Urinary bladder (tissue), 3 donors: ENCODE measurements at regions not wholly inside any gene's neighbourhood (a gene's known extent, or its start where the extent isn't known, plus 50 kb on each side); places are given as distances from the start of the nearest gene placed in this dataset.
"Not testable (repeated sequence)": the region's sequence is repeated elsewhere in the genome, so short reads cannot be mapped to it uniquely, and the experiment has no call there.

ENCODE experiments used
- DNase-seq: peaks from one replicate; pipeline ENCODE4 v3.0.0-alpha.2; 2015; ENCODE audit errors: extremely low spot score
- H3K27ac ChIP-seq: one replicate; pipeline ENCODE4 v1.5.1; 2013; ENCODE audit warnings: low read depth, mild to moderate bottlenecking, moderate library complexity
- H3K36me3 ChIP-seq: one replicate; pipeline ENCODE4 v1.6.1; 2013; ENCODE audit warnings: mild to moderate bottlenecking, moderate library complexity; ENCODE audit not compliant: insufficient read depth
- H3K4me1 ChIP-seq: one replicate; pipeline ENCODE4 v1.6.1; 2013; ENCODE audit warnings: mild to moderate bottlenecking, moderate library complexity; ENCODE audit not compliant: insufficient read depth
- H3K4me3 ChIP-seq: one replicate; pipeline ENCODE4 v1.5.1; 2013; ENCODE audit warnings: low read depth, low read length
- WGBS: extraction: QIAGEN DNeasy Blood & Tissue Kit; methylation state at CpG from one replicate; pipeline ENCODE4 v1.1.7; 2013; 5-methylcytosine and 5-hydroxymethylcytosine counted together
- donor health status: healthy with polysubstance abuse.
- donor health status: healthy.

DNA sequence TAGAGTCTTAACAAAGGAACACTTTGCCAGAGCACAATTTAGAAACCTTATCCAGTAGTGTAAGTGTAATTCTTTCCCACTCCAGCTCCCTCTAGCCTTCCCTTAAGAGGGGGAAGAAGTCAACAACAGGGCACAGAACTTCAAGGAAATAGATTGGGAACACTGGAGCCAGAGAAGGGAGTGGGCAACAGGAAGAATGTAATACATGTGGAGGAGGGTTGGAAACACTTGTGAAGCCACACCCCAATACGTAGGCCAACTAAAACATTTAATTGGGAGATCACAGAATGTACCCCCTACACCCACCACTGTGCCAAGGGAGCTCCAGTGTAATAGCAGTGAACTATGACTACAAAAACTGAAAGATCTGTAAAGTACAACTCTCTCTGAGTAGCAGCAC is 735.7 kb upstream of the HS3ST5 start:
- DNase-seq = no peak
- 45% methylated on average over 1 of the region's 1 CpG for WGBS

DNA sequence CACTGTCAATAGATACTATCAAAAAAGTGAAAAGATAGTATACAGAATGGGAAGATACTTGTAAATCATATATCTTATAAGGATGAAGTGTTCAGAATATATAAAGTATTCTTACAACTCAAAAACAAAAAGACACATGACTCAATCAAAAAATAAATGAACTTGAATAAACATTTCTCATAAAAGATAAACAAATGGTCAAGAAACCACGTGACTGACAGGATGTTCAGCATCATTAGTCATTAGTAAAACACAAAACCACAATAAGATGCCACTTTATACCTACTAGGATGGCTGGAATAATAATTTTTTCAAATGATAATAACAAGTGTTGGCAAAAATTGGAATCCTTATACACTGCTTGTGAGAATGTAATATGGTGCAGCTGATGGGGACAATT is 729.1 kb upstream of the HS3ST5 start:
- DNase-seq = no peak
- Histone ChIP-seq H3K27ac (no peak overlapping the region), H3K36me3 (no peaks in the 10 kb centered on the region), H3K4me3 (no peak overlapping the region), H3K4me1 (no peaks in the 10 kb centered on the region)
- 58% methylated on average over 1 of the region's 1 CpG for WGBS

More for the DNA sequence above, 735.7 kb upstream of the HS3ST5 start:
- H3K4me3 ChIP-seq = no peak overlapping the region
- H3K4me1 ChIP-seq = no peaks in the 10 kb centered on the region
- H3K36me3 ChIP-seq = peaks cover 1% of the 10 kb centered on the region
- no peak overlapping the region for H3K27ac ChIP-seq

DNA sequence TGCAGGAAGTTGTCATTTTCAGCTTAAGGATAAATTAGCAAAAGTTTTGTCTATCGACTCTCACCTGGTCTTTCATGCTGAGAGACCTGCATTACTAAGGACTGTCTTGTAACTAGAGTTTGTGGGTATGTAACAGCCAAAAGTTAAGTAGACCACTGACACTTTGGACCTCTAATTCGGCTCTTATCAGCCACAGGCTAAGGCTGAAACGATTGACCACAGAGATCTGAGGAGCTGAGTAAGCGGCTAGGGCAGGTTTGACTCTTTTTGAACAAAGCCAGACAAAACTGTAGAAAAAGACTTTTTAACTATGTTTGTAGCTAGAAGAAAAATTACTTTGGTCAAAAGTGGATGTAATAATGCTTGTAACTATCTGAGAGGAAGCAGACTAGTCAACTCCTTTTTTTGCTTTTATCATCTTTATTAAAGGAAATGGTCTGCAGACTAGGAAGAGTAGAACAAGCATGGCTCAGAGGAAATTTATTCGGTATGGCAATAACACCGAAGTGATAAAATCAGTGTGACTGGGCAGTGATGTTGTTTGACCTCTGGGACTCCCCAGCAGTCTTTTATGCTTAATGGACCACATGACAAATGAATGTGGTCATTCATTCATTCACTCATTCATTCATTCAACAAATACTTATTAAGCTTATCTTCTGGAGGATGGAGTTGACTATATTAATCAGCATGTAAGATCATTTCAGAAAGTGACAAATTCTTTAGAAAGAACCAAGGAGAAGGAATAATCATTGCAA is 725.0 kb upstream of the HS3ST5 start:
- 45% methylated on average over 6 of the region's 6 CpGs for WGBS
- no peak for DNase-seq
- H3K4me3 ChIP-seq = no peak overlapping the region
- H3K27ac ChIP-seq = no peak overlapping the region
- H3K36me3 ChIP-seq = no peaks in the 10 kb centered on the region
- no peaks in the 10 kb centered on the region for H3K4me1 ChIP-seq

DNA sequence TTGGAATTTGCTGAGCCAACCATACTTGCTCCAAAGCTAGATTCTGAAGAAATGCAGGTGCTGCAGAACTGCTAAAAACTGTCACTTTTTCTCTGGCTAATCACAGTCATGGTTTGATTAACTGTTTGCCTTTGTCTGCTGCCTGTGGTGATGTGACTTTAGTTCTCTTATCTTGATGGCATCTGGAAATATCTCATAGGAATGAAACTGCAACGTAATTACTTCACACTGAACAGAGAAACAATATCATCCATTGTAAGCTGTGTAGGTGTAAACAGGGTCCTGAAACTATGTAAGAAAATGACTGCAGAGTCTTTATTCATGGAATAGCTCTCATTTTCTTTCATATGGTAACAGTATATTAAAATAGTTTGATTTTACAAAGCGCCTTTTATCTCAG is 721.9 kb upstream of the HS3ST5 start:
- DNase-seq = no peak
- no peak overlapping the region for H3K27ac ChIP-seq
- no peaks in the 10 kb centered on the region for H3K36me3 ChIP-seq
- no peak overlapping the region for H3K4me3 ChIP-seq
- WGBS = 61% methylated on average over 2 of the region's 2 CpGs
- H3K4me1 ChIP-seq = no peaks in the 10 kb centered on the region

DNA sequence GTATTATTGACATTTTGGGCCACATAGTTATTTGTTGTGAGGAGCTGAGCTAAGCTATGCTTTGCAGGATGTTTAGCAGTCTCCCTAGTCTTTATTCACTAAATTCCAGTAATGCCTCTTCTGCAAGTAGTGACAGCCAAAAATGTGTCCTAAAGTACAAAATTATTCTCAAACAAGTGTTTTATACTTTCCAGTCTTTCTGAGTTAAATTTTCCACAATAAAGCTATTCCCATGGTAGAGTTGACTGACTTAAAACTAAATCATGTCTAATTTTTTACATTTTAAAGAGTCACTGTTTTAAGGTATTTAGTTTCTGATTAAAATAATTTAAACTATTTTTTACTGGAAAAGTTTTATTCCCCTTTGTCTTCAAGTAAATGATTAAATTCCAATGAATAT is 717.8 kb upstream of the HS3ST5 start:
- Histone ChIP-seq H3K4me3 (no peak overlapping the region), H3K36me3 (no peaks in the 10 kb centered on the region), H3K27ac (no peak overlapping the region), H3K4me1 (no peaks in the 10 kb centered on the region)
- no peak for DNase-seq

DNA sequence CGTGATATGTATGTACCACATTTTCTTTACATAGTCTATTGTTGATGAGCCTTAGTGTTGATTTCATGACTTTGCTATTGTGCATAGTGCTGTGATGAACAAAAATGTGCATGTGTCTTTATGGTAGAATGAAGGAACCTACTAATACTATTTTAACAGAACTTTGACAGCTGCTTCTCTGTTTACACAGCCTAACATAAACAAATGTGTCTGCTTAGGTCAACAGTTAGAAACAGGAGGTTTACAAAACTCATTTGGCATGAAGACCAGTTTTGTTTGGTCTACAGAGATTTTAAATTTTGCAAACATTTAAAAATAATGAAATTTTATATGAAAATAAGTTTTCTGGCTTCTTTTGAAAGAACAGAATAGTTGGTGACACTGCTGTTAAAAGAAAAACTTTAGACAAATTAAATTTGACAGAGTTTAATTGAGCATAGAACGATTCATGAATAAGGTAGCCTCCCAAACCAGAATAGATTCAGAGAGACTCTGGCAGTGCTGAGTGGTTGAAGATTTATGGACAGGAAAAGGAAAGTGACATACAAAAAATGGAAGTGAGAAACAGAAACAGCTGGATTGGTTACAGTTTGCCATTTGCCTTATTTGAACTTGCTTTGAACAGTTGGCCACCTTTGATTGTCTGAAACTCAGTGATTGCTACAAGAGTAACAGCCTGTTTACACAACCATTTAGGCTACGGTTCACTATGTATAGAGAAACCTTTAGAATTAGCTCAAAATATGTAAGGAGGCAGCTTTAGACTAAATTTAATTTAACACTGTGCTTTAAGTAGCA is 715.8 kb upstream of the HS3ST5 start:
- Histone ChIP-seq H3K4me1 (no peaks in the 10 kb centered on the region), H3K4me3 (no peak overlapping the region), H3K36me3 (no peaks in the 10 kb centered on the region), H3K27ac (no peak overlapping the region)
- no peak for DNase-seq
- 55% methylated on average over 3 of the region's 3 CpGs for WGBS

DNA sequence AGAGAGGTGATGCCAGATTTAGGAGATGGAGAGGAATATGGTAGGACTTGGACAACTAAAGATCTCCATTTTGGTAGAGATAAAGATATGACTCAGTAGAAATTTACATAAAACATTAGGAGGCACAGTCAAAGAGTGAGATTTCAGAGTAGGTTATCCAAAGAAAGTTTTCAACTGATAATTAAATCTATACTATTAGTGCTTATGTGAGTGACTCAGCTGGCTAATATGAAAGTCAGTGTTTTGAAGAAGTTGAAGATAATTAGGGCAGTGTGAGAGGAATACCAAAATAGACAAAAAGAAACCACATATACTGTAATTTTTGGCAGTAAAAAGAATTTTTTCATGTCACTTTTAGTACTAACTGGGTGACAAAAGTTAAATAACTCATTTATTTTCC is 712.8 kb upstream of the HS3ST5 start:
- Histone ChIP-seq H3K4me3 (no peak overlapping the region), H3K27ac (no peak overlapping the region), H3K36me3 (no peaks in the 10 kb centered on the region), H3K4me1 (no peaks in the 10 kb centered on the region)
- no peak for DNase-seq

DNA sequence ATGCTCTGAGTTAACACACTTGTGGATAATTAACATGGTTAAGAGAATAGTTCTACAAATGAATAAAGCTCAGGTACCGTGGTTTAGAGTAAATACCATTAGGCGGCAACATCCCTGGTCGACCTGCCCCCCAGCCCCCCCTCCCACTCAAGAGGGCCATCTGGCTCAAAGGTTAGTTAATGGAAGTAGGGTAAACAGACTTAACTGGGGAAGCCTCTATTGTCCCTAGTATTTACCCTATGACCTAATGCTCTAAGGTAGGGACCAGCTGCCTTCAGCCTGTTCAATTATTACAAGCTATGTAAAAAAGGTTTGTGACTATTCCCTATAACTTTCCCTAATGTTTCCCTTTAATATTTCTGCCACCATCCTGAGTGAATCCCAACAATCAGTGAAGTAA is 711.4 kb upstream of the HS3ST5 start:
- WGBS = 28% methylated on average over 3 of the region's 3 CpGs
- not testable (repeated sequence) for H3K4me1 ChIP-seq, H3K27ac ChIP-seq, DNase-seq, H3K36me3 ChIP-seq, H3K4me3 ChIP-seq

DNA sequence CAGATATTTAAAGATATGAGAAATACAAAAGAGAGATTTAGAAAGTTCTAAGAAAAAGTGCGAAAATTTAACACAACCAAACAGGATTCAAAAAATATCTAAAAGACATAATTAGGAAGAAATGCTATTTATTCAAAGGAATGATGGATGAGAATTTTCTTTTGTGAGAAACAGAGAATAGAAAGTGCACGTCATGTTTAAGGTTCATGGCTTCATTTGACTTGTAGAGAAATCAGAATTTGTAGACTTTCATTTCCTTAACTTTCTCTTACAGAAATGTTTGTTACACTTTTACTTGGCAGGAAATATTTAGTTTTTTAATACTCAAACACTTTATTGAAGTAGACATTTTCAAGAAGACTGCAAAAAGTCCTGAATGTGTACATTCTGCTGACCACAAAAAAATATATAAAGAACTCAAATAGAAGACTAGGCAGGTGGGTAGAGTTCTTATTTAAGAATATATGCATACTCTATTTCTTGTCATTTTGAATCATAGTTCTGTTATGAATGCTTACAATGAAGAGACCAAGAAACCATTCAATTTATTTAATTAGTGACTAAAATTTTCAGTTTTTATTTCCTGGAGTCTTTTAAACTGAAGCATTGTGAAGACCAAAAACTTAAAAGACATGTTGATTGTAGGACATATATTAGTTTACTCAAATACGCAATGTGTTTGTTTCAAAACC is 710.5 kb upstream of the HS3ST5 start:
- 85% methylated on average over 3 of the region's 3 CpGs for WGBS
- H3K27ac ChIP-seq = no peak overlapping the region
- DNase-seq = no peak
- no peak overlapping the region for H3K4me3 ChIP-seq
- no peaks in the 10 kb centered on the region for H3K36me3 ChIP-seq
- H3K4me1 ChIP-seq = no peaks in the 10 kb centered on the region

DNA sequence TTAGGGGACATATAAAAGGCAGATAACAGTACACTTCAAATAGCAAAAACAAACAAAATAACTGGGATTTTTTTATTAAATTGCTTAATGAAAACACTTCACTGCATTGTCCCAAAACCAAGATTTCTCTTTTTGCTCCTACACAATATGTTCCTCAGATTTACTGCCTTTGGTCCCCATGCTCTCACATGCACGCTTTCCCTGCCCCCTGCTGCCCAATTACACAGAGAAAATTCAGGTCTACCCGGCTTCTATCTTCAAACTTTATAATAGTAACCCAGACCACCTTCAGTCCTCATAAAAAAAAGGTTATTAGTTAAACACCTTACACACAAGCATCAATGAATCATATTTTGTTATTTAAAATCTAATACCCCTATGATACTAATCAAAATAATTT is 673.8 kb upstream of the HS3ST5 start:
- DNase-seq = no peak
- H3K27ac ChIP-seq = no peak overlapping the region
- no peak overlapping the region for H3K4me3 ChIP-seq
- H3K4me1 ChIP-seq = no peaks in the 10 kb centered on the region
- WGBS = 61% methylated on average over 2 of the region's 2 CpGs
- H3K36me3 ChIP-seq = no peaks in the 10 kb centered on the region

DNA sequence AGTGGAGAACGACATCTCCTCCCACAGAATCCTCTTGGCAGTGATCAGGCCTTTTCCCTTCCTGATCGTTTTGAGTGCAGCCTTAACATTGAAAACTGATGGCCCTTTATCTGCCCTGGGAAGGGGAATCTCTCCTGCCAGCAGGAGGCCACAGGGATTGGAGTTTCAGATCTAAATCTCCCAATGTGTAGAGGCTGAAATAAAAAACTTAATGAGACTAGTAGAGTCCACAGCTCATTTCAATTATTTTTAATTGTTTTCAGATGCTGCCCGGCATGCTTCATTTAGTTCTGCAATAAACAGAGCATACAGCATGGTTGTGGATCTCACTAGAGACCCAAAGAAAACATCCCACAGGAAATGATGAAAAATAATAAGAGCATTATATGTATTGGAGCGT is 662.2 kb upstream of the HS3ST5 start:
- H3K4me3 ChIP-seq = no peak overlapping the region
- H3K36me3 ChIP-seq = no peaks in the 10 kb centered on the region
- no peak overlapping the region for H3K27ac ChIP-seq
- no peaks in the 10 kb centered on the region for H3K4me1 ChIP-seq
- DNase-seq = peak; percentile 28
- 36% methylated on average over 4 of the region's 4 CpGs for WGBS

DNA sequence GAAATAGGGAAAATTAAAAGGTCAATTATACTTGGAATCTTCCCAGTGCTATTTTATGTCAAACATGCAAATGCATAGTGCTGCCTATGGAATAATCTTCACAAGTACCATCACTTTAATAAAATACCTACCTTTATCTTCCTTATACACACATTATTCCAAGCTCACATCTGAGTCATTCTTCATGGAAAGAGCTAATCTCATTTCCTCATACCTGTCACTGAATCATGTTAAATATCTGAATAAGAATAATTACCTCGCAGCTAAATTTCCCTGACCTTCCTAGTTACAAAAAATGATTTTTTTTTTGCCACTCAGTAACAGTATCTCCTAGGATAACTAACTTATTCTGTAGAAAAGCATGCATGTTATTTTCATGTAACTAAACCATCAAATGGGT is 661.4 kb upstream of the HS3ST5 start:
- 67% methylated on average over 1 of the region's 1 CpG for WGBS
- Histone ChIP-seq H3K36me3 (no peaks in the 10 kb centered on the region), H3K27ac (no peak overlapping the region), H3K4me3 (no peak overlapping the region), H3K4me1 (no peaks in the 10 kb centered on the region)
- no peak for DNase-seq

DNA sequence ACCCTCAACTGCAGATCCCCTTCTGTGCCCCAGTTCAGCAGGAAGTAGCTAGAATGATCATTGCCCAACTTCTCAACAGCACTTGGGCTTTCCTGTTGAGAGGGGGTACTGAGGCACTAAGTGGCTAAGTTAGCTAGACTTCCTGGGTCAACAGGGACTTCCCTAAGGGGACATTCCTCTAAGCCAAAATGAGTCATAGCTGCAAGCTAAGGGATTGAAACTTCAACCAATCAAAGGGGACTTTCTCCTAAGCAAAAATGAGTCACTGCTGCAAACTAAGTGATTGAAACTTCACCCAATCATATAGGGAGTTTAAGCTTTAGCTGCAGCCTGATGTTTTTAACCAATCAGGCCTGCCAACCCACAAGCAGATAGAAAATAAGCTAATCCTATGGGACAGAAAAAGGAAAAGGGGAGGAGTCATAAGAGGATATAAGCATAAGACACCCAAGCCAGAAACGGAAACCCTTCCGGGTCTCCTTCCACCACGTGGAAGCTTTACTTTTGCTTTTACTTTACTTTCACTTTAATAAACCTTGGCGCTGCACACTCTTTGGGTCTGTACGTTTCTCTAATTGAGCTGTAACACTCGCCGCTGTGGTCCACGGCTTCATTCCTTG is 659.0 kb upstream of the HS3ST5 start:
- no peaks in the 10 kb centered on the region for H3K36me3 ChIP-seq
- no peak overlapping the region for H3K27ac ChIP-seq
- H3K4me3 ChIP-seq = no peak overlapping the region
- no peak for DNase-seq
- 90% methylated on average over 8 of the region's 8 CpGs for WGBS
- H3K4me1 ChIP-seq = no peaks in the 10 kb centered on the region

DNA sequence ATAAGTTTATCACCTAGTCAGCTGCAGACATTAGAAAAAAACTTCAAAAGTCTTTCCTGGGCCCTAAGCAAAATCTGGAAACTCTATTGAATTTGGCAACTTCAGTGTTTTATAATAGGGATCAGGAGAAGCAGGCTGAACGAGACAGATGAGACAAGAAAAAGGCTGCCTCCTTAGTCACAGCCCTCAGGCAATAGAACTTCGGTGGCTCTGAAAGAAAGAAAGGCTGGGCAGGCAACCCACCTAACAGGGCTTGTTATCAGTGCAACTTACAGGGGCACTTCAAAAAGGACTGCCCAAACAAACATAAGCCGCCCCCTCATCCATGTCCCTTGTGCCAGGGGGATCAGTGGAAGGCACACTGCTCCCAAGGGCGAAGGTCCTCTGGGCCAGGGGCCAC is 657.9 kb upstream of the HS3ST5 start:
- WGBS = 54% methylated on average over 4 of the region's 4 CpGs
- no peak overlapping the region for H3K27ac ChIP-seq
- no peaks in the 10 kb centered on the region for H3K4me1 ChIP-seq
- no peaks in the 10 kb centered on the region for H3K36me3 ChIP-seq
- no peak for DNase-seq
- no peak overlapping the region for H3K4me3 ChIP-seq
